Hepatocyte (in vitro differentiated cells): ENCODE measurements at regions not wholly inside any gene's neighbourhood (a gene's known extent, or its start where the extent isn't known, plus 50 kb on each side); places are given as distances from the start of the nearest gene placed in this dataset.

Experiments used
- EZH2 ChIP-seq: fragments of 200-600 bp; sonication (generic); IDR thresholded peaks from 2 replicates; pipeline ENCODE4 v1.6.1; 2016; ENCODE audit warnings: antibody characterized with exemption, mild to moderate bottlenecking, borderline replicate concordance
- TF ChIP-seq, protein P1 (sequence below): fragments of 200-600 bp; sonication (generic); IDR thresholded peaks from 2 replicates; pipeline ENCODE4 v1.5.1; 2016; ENCODE audit warnings: antibody characterized with exemption, mild to moderate bottlenecking; ENCODE audit not compliant: poor library complexity

DNA sequence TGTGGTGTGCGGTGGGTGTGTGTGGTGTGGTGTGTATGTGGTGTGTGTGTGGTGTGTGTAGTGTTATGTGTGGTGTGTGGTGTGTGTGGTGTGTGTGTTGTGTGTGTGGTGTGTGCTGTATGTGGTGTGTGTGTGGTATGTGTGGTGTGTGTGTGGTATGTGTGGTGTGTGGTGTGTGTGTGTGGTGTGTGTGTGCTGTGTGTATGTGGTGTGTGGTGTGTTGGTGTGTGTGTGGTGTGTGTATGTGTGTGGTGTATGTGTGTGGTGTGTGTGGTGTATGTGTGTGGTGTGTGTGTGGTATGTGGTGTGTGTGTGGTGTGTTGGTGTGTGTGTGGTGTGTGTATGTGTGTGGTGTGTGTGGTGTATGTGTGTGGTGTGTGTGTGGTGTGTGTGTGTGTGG lies 144.3 kb downstream of the HSD17B3 start:
- TF ChIP-seq, protein P1, sequence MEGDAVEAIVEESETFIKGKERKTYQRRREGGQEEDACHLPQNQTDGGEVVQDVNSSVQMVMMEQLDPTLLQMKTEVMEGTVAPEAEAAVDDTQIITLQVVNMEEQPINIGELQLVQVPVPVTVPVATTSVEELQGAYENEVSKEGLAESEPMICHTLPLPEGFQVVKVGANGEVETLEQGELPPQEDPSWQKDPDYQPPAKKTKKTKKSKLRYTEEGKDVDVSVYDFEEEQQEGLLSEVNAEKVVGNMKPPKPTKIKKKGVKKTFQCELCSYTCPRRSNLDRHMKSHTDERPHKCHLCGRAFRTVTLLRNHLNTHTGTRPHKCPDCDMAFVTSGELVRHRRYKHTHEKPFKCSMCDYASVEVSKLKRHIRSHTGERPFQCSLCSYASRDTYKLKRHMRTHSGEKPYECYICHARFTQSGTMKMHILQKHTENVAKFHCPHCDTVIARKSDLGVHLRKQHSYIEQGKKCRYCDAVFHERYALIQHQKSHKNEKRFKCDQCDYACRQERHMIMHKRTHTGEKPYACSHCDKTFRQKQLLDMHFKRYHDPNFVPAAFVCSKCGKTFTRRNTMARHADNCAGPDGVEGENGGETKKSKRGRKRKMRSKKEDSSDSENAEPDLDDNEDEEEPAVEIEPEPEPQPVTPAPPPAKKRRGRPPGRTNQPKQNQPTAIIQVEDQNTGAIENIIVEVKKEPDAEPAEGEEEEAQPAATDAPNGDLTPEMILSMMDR = no peak
- TF ChIP-seq EZH2 = no peak
